Urinary bladder (tissue), 3 donors: ENCODE measurements at regions not wholly inside any gene's neighbourhood (a gene's known extent, or its start where the extent isn't known, plus 50 kb on each side); places are given as distances from the start of the nearest gene placed in this dataset.

ENCODE experiments used
- DNase-seq: peaks from one replicate; pipeline ENCODE4 v3.0.0-alpha.2; 2015; ENCODE audit errors: extremely low spot score
- H3K27ac ChIP-seq: one replicate; pipeline ENCODE4 v1.5.1; 2013; ENCODE audit warnings: low read depth, mild to moderate bottlenecking, moderate library complexity
- H3K36me3 ChIP-seq: one replicate; pipeline ENCODE4 v1.6.1; 2013; ENCODE audit warnings: mild to moderate bottlenecking, moderate library complexity; ENCODE audit not compliant: insufficient read depth
- H3K4me1 ChIP-seq: one replicate; pipeline ENCODE4 v1.6.1; 2013; ENCODE audit warnings: mild to moderate bottlenecking, moderate library complexity; ENCODE audit not compliant: insufficient read depth
- H3K4me3 ChIP-seq: one replicate; pipeline ENCODE4 v1.5.1; 2013; ENCODE audit warnings: low read depth, low read length
- WGBS: extraction: QIAGEN DNeasy Blood & Tissue Kit; methylation state at CpG from one replicate; pipeline ENCODE4 v1.1.7; 2013; 5-methylcytosine and 5-hydroxymethylcytosine counted together
- donor health status: healthy with polysubstance abuse.
- donor health status: healthy.

GRCh38 chr12:75935539-75936242 is 95.9 kb downstream of the PHLDA1 start:
- DNase-seq, result no peak
- no peak overlapping the region for H3K4me3 ChIP-seq
- H3K4me1 ChIP-seq, result no peaks in the 10 kb centered on the region
- no peak overlapping the region for H3K27ac ChIP-seq
- H3K36me3 ChIP-seq, result no peaks in the 10 kb centered on the region
- WGBS, result 73% methylated on average over 3 of the region's 3 CpGs

DNA sequence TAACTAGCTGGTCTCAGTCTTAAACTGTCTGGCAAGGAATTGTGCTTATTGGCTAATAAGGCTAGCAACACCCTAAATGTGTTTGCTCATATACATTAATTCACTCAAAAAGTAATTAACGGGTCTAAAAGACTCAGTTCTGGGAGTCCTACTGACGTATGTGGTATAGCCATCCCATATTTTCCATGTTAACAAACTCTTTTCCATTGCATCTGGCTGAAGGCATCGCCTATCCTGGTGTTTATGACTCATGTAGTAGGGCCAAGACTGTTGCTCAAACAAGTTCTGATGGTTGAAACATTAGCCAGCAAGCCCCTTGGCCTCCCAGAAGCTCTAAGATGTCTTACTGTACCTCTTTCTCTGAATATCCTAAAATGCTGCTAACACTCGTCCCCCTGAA is 98.5 kb downstream of the PHLDA1 start:
- no peak for DNase-seq
- H3K27ac ChIP-seq, result no peak overlapping the region
- no peaks in the 10 kb centered on the region for H3K36me3 ChIP-seq
- H3K4me3 ChIP-seq, result no peak overlapping the region
- 86% methylated on average over 4 of the region's 4 CpGs for WGBS
- no peaks in the 10 kb centered on the region for H3K4me1 ChIP-seq

DNA sequence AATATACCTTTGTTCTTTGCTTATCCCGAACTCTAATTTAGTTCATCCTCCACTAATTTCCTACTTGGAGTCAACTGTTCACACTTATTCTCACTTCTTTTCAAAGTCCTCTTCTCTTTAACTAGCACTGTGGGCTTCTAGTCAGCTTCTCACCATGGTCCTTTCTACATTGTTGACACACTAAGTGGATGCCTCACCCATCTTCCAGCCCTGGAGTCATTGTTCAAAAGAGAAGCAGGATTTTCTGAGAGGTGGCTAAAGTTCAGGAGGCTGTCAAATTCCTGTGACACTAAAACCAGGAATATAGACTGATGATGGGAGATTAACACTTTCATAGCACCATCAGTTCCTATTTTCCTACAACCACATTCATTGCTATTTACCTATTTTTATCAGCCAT is 99.3 kb downstream of the PHLDA1 start:
- H3K4me3 ChIP-seq, result no peak overlapping the region
- no peak for DNase-seq
- H3K36me3 ChIP-seq, result no peaks in the 10 kb centered on the region
- H3K4me1 ChIP-seq, result no peaks in the 10 kb centered on the region
- H3K27ac ChIP-seq, result no peak overlapping the region
- WGBS, result 93% methylated on average over 1 of the region's 1 CpG

GRCh38 chr12:75923964-75924666 is 107.5 kb downstream of the PHLDA1 start:
- 86% methylated on average over 3 of the region's 3 CpGs for WGBS
- DNase-seq, result no peak
- Histone ChIP-seq H3K36me3 (no peaks in the 10 kb centered on the region), H3K4me3 (no peak overlapping the region), H3K4me1 (no peaks in the 10 kb centered on the region), H3K27ac (no peak overlapping the region)

- no peak overlapping the region for H3K27ac ChIP-seq
- no peak overlapping the region for H3K4me3 ChIP-seq
- H3K4me1 ChIP-seq, result no peaks in the 10 kb centered on the region
- DNase-seq, result no peak
- H3K36me3 ChIP-seq, result no peaks in the 10 kb centered on the region
- whole genome bisulfite sequencing, result 96% methylated on average over 3 of the region's 3 CpGs
Observed at GRCh38 chr12:75922944-75923642, 108.5 kb downstream of the PHLDA1 start.

DNA sequence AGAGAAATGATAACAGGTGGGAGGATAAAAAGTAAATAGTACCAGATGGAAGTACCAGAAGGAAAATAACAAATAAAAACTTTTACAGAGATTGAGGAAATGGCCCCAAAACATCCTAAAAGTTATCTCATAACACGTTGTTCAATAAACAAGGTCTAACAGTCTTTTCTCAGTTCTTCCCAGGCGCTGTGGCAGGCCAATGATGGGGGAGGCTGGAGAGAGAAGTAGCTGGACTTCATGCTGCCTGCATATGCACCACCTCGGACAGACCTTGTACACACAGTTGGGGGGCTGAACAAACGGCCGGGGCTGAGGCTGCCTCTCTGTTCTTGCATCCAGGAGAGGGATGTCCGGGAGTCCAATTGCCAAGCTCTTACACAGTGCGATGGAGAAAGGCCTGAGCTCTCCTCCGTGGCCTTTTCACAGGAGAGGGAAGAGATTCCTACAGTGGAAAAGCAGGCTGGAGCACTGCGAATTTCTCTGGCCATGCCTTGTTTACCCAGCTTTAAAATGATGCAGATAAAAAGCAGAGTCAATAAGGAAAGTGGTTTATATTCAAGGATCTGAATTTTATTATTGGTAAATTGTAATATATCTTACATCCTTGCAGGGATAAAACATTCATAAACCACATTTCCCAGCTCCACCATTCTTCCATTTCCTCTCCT is 109.8 kb downstream of the PHLDA1 start:
- Histone ChIP-seq H3K4me1 (no peaks in the 10 kb centered on the region), H3K4me3 (no peak overlapping the region), H3K27ac (no peak overlapping the region), H3K36me3 (no peaks in the 10 kb centered on the region)
- DNase-seq, result no peak
- 49% methylated on average over 9 of the region's 9 CpGs for WGBS

DNA sequence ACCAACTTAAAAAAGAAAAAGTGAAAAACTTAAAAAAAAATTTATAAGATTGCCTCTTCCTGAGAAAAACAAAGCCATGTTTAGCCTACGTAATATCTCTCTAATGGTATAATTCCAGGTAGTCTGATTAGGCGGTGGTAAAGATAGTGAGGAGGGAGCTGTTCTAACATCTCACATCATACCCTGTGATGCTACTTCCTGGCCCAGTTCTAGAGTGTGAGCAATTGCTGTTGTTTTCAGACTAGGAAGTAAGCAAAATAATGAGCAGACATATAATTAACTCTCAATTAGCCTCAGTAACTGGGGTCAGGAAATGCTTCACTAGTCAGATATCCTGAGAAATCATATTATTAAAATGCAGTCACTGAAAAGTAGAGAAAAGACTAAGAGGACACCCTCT is 113.9 kb downstream of the PHLDA1 start:
- Histone ChIP-seq H3K36me3 (no peaks in the 10 kb centered on the region), H3K4me1 (no peaks in the 10 kb centered on the region), H3K4me3 (no peak overlapping the region), H3K27ac (no peak overlapping the region)
- no peak for DNase-seq
- 91% methylated on average over 2 of the region's 2 CpGs for WGBS

DNA sequence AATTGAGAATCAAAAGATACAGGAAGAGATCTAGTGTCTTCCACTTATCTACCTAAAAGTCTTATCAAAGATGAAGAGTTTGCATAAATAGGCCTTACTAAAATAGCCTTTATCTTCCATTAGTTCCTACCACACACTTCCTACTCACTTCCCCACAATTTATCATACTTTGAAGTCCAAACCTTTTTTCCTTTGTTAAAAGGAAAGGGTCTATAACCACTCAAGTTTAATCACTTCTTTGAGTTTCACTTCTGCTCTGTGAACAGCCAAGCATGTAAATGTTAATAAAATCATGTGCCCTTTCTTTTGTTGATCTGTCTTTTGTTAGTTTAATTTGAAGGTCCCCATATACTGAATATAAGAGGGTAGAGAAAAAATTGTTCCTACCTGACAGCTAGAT is 114.5 kb downstream of the PHLDA1 start:
- Histone ChIP-seq H3K36me3 (no peaks in the 10 kb centered on the region), H3K27ac (no peak overlapping the region), H3K4me1 (no peaks in the 10 kb centered on the region), H3K4me3 (no peak overlapping the region)
- no peak for DNase-seq

- no peak for DNase-seq
- 81% methylated on average over 5 of the region's 5 CpGs for WGBS
- no peaks in the 10 kb centered on the region for H3K36me3 ChIP-seq
- H3K27ac ChIP-seq, result no peak overlapping the region
- H3K4me1 ChIP-seq, result no peaks in the 10 kb centered on the region
- H3K4me3 ChIP-seq, result no peak overlapping the region
Observed at GRCh38 chr12:75913502-75914351, 117.8 kb downstream of the PHLDA1 start.

DNA sequence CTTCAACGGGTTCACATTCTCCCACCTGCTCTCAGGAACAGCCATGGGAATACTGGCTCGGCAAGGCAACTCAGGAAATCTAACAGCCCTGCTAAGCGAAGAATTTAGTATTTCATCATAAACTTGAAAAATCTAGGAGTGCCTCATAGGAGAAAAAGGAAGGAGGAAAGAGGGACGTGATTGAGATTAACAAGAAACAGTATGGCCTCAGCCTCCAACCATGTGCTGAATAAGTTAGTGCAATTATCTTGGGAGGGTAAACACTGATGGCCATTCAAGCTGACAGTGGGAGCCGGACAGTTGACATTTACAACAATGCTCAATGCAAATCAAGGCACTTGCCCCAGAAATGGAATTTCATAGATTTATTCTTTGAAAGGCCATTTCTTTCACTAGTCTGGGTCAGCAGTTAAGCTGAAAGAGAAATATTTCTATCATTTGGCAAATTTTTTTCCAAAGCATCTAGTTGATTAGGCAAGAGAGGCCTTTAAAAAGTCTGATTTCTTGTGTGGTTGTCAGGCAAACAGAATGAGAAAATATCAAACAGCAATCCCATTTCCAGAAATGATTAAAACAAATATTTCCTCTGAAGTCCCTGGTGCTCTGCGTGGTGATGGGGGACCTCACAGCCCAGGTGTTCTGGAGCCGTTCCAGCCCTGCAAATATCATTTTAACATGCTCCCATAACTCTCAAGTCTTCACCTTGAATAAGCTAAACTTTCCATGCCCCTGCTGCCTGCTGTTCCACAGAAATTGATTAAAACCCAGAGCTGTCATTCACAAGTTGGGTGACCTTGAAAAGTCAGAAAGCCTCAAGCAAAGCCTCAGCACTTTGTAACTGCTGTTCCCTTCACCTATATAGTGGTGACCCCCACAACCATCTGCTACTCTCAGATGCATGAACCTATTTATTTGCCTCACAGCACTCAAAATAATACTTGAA is 121.6 kb downstream of the PHLDA1 start:
- no peak for DNase-seq
- no peaks in the 10 kb centered on the region for H3K4me1 ChIP-seq
- peak overlapping the region; percentile 19 for H3K27ac ChIP-seq
- H3K4me3 ChIP-seq, result no peak overlapping the region
- H3K36me3 ChIP-seq, result no peaks in the 10 kb centered on the region
- WGBS, result 69% methylated on average over 7 of the region's 7 CpGs

- H3K27ac ChIP-seq, result no peak overlapping the region
- no peaks in the 10 kb centered on the region for H3K36me3 ChIP-seq
- H3K4me1 ChIP-seq, result no peaks in the 10 kb centered on the region
- peak; percentile 68 for DNase-seq
- WGBS, result 11% methylated on average over 2 of the region's 2 CpGs
- no peak overlapping the region for H3K4me3 ChIP-seq
Observed at GRCh38 chr12:75908961-75909605, 122.5 kb downstream of the PHLDA1 start.

DNA sequence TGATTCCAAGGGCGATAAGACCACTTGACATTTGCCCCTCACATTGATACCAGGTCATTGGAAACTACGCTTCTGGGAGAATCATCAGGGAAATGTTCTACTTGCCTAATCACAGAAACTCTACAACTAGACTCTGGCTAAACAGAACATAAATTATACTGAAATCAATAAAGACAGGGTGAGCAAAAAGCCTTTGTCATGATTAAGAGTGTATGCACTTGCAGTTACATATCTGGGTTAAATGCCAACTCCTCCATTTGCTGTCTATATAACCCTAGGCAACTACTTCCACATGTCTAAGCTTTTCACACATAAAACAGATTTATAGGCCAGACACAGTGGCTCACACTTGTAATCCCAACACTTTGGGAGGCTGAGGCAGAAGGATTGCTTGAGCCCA is 125.7 kb downstream of the PHLDA1 start:
- Histone ChIP-seq H3K4me3 (no peak overlapping the region), H3K4me1 (no peaks in the 10 kb centered on the region), H3K27ac (no peak overlapping the region), H3K36me3 (no peaks in the 10 kb centered on the region)
- no peak for DNase-seq
- 96% methylated on average over 2 of the region's 2 CpGs for WGBS
